ENCODE measurements at regions not wholly inside any gene's neighbourhood (a gene's known extent, or its start where the extent isn't known, plus 50 kb on each side); places are given as distances from the start of the nearest gene placed in this dataset.
"Not testable (repeated sequence)": the region's sequence is repeated elsewhere in the genome, so short reads cannot be mapped to it uniquely, and the experiment has no call there.

GRCh38 chr3:194189243-194189791 lies 53.4 kb downstream of the HES1 start:
- no peak for DNase-seq (ENCODE audit: low read depth in 2 of 3, low spot score in 2 of 3)

GRCh38 chr3:194191850-194192249 lies 55.9 kb downstream of the HES1 start:
- not testable (repeated sequence) for DNase-seq (ENCODE audit: low read depth in 2 of 3, low spot score in 2 of 3)

GRCh38 chr3:194194051-194194756 lies 58.3 kb downstream of the HES1 start:
- no peak for DNase-seq (ENCODE audit: low read depth in 2 of 3, low spot score in 2 of 3)

GRCh38 chr3:194194757-194195085 lies 58.8 kb downstream of the HES1 start:
- DNase-seq (ENCODE audit: low read depth in 2 of 3, low spot score in 2 of 3), result no peak

GRCh38 chr3:194195611-194196010 lies 59.7 kb downstream of the HES1 start:
- DNase-seq (ENCODE audit: low read depth in 2 of 3, low spot score in 2 of 3), result no peak

- no peak for DNase-seq (ENCODE audit: low read depth in 2 of 3, low spot score in 2 of 3)
Measured at GRCh38 chr3:194196876-194197275, 60.9 kb downstream of the HES1 start.

GRCh38 chr3:194197396-194197960 lies 61.5 kb downstream of the HES1 start:
- DNase-seq (ENCODE audit: low read depth in 2 of 3, low spot score in 2 of 3), result no peak

- no peak for DNase-seq (ENCODE audit: low read depth in 2 of 3, low spot score in 2 of 3)
Measured at GRCh38 chr3:194197981-194198695, 62.2 kb downstream of the HES1 start.

- DNase-seq (ENCODE audit: low read depth in 2 of 3, low spot score in 2 of 3), result no peak
Measured at GRCh38 chr3:194198938-194199337, 63.0 kb downstream of the HES1 start.

GRCh38 chr3:194200422-194201081 lies 64.6 kb downstream of the HES1 start:
- no peak for DNase-seq (ENCODE audit: low read depth in 2 of 3, low spot score in 2 of 3)

GRCh38 chr3:194201953-194202666 lies 66.2 kb downstream of the HES1 start:
- DNase-seq (ENCODE audit: low read depth in 2 of 3, low spot score in 2 of 3), result no peak

- DNase-seq (ENCODE audit: low read depth in 2 of 3, low spot score in 2 of 3), result no peak
Measured at GRCh38 chr3:194203482-194204041, 67.6 kb downstream of the HES1 start.

- no peak for DNase-seq (ENCODE audit: low read depth in 2 of 3, low spot score in 2 of 3)
Measured at GRCh38 chr3:194204042-194204987, 68.4 kb downstream of the HES1 start.

- DNase-seq (ENCODE audit: low read depth in 2 of 3, low spot score in 2 of 3), result no peak
Measured at GRCh38 chr3:194205675-194206133, 69.8 kb downstream of the HES1 start.

- DNase-seq (ENCODE audit: low read depth in 2 of 3, low spot score in 2 of 3), result no peak
Measured at GRCh38 chr3:194206320-194206719, 70.4 kb downstream of the HES1 start.

- DNase-seq (ENCODE audit: low read depth in 2 of 3, low spot score in 2 of 3), result no peak
Measured at GRCh38 chr3:194208709-194209108, 72.8 kb downstream of the HES1 start.

GRCh38 chr3:194212161-194212844 lies 76.4 kb downstream of the HES1 start:
- DNase-seq (ENCODE audit: low read depth in 2 of 3, low spot score in 2 of 3), result no peak

- no peak for DNase-seq (ENCODE audit: low read depth in 2 of 3, low spot score in 2 of 3)
Measured at GRCh38 chr3:194212845-194213331, 76.9 kb downstream of the HES1 start.

GRCh38 chr3:194215392-194215791 lies 79.4 kb downstream of the HES1 start:
- DNase-seq (ENCODE audit: low read depth in 2 of 3, low spot score in 2 of 3), result no peak

Measured in activated CD8-positive, alpha-beta memory T cell treated with anti-CD3 and anti-CD28 coated beads for 48 hours (primary cell).